Fibroblast of pulmonary artery (primary cell): ENCODE measurements at regions not wholly inside any gene's neighbourhood (a gene's known extent, or its start where the extent isn't known, plus 50 kb on each side); places are given as distances from the start of the nearest gene placed in this dataset.

ENCODE experiments used
- DNase-seq: peaks from one replicate; pipeline ENCODE4 v3.0.0-alpha.2; 2010; ENCODE audit warnings: low read depth
- H3K4me3 ChIP-seq: replicated peaks from 2 replicates; pipeline ENCODE4 v1.5.1; 2011; ENCODE audit warnings: low read depth, mild to moderate bottlenecking, control low read depth, low read length, moderate library complexity
- CTCF ChIP-seq: IDR thresholded peaks from 2 replicates; pipeline ENCODE4 v1.5.1; 2011; ENCODE audit warnings: mild to moderate bottlenecking, control low read depth, low read length, inconsistent platforms; ENCODE audit errors: missing control alignments

- no peak overlapping the region for H3K4me3 ChIP-seq
- no peak for DNase-seq
- TF ChIP-seq CTCF: no peak
Observed at GRCh38 chr1:4367230-4367777, 287.1 kb upstream of the AJAP1 start.

- no peak for TF ChIP-seq CTCF
- no peak overlapping the region for H3K4me3 ChIP-seq
- no peak for DNase-seq
Observed at GRCh38 chr1:4369335-4369734, 285.1 kb upstream of the AJAP1 start.

GRCh38 chr1:4371849-4372248 lies 282.6 kb upstream of the AJAP1 start:
- no peak for DNase-seq
- TF ChIP-seq CTCF: no peak

GRCh38 chr1:4375812-4376211 lies 278.6 kb upstream of the AJAP1 start:
- no peak for DNase-seq
- no peak for TF ChIP-seq CTCF
- H3K4me3 ChIP-seq: no peak overlapping the region

More at GRCh38 chr1:4371849-4372248, 282.6 kb upstream of the AJAP1 start:
- H3K4me3 ChIP-seq: no peak overlapping the region

GRCh38 chr1:4379451-4380175 lies 274.8 kb upstream of the AJAP1 start:
- no peak for TF ChIP-seq CTCF
- DNase-seq: no peak
- no peak overlapping the region for H3K4me3 ChIP-seq

GRCh38 chr1:4380564-4381168 lies 273.7 kb upstream of the AJAP1 start:
- no peak for TF ChIP-seq CTCF
- no peak overlapping the region for H3K4me3 ChIP-seq
- DNase-seq: no peak
